ENCODE measurements at regions not wholly inside any gene's neighbourhood (a gene's known extent, or its start where the extent isn't known, plus 50 kb on each side); places are given as distances from the start of the nearest gene placed in this dataset.

DNA sequence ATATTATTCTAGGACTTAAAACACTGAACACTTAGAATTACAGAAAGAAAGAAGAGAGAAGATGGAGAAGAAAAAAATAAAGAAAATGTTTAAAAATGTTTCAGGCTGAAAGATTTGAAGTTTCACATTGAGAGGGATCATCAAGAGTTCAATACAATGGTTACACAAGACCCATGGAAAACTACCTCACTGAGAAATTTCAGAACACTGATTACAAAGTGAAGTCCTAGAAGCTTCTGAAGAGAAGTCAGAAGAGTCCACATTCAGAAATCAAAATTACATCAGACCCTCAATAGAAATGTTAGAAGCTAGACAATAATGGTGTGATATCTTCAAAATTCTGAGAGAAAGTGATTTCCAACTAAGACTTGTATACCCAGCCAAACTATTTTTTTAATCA lies 196.1 kb downstream of the MACC1 start:
- DNase-seq (ENCODE audit: low spot score): no peak

DNA sequence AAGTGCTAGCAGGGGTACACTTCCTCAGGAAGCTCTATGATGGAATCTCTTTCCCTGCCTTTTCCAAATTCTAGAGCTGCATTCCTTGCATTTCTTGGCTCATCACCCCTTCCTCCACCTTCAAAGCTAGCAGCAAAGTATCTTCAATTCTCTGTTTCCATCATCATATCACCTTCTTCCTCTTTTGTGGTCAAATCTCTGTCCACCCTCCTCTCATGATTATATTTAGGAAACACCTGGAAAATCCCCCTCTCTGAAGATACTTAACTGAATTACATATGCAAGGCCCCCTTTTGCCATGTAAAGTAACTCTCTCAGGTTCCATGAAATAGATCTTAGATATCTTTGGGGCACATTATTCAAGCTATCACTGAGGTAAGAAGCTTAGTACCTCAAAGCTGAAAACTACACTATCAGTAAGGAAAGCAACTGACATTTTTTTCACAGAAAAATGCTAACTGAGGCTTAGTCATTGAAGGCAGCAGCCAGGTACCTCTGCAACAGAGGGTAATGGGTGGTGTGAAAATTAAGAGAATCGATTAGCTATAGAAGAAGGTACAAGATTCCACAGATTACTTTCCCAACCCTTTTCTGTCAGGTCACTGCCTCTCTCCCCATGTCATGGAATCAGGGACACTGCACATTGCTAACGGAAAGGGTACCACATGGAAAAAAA lies 197.3 kb downstream of the MACC1 start:
- DNase-seq (ENCODE audit: low spot score): no peak

- DNase-seq (ENCODE audit: low spot score): no peak
These were observed 200.5 kb downstream of the MACC1 start for GRCh38 chr7:20016669-20017068.

- no peak for DNase-seq (ENCODE audit: low spot score)
These were observed 203.6 kb downstream of the MACC1 start for GRCh38 chr7:20013536-20013935.

GRCh38 chr7:20012100-20012499 lies 205.1 kb downstream of the MACC1 start:
- no peak for DNase-seq (ENCODE audit: low spot score)

GRCh38 chr7:20010877-20011276 lies 206.3 kb downstream of the MACC1 start:
- DNase-seq (ENCODE audit: low spot score): no peak

DNA sequence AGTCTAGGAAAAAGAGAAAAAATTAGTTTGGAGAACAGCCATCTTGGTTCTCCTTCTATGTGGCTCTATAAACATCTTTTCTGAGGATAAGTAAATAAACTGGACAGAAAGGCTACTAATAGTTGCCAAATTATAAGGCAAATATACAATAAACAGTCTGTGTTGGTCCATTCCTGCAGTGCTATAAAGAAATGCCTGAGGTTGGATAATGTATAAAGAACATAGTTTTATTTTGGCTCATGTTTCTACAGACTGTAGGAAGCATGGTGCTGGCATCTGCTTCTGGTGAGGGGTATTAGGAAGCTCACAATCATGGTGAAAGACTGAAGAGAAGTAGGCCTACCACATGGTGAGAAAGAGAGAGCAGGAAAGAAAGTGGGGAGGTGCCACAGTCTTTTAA lies 209.7 kb downstream of the MACC1 start:
- DNase-seq (ENCODE audit: low spot score): no peak

DNA sequence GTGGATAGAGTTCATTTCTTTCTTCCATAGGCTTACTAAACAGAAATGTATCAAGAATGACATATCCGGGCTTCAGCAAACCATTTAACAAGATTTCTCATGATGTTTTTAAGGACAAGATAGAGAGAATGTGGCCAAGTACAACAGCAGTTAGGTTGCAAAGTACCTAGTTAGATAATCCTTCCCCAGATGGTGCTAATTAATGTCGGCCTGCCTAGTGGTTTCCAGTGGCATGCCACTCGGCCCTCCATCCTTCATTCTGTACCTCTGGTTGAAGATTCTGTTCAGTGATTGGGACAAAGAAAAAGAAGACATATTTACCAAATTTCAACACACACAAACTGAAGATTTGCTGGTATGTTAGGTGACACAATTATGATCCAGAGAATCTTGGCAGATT lies 212.1 kb downstream of the MACC1 start:
- DNase-seq (ENCODE audit: low spot score): no peak

DNA sequence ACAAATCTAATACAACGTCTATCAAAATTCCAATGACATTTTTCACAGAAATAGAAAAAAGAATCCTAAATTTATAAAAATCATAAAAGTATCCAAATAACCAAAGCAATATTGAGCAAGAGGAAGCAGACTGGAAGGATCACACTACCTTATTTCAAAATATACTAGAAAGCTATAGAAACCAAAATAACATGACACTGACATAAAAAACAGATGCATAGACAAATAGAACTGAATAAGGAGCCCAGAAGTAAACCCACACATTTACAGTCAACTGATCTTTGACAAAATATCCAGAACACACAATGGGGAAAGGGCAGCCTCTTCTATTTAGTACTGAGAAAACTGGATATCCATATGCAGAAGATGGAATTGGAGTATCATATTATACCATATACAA lies 217.5 kb downstream of the MACC1 start:
- DNase-seq (ENCODE audit: low spot score): no peak

DNA sequence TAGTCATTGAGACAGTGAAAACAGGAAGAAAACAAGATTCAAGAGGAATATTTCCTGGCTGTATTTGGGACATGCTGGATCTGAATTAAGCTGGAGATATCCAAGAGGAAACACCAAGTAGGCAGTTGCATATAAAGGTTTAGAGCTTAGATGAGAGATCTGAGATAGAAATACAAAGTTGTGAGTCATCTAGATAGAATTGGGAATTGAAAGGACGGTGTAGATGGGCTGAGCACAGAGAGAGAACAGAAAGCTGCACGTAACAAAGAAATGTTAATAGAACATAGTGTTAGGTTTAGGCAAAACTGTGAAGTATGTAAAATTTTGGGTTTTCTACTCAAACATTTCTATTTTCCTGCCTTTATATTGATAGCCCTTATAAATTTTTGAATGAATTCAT lies 218.5 kb upstream of the TMEM196 start:
- no peak for DNase-seq (ENCODE audit: low spot score)

- DNase-seq (ENCODE audit: low spot score): no peak
These were observed 216.5 kb upstream of the TMEM196 start for GRCh38 chr7:19989906-19990305.

GRCh38 chr7:19988860-19989259 lies 215.4 kb upstream of the TMEM196 start:
- DNase-seq (ENCODE audit: low spot score): no peak

DNA sequence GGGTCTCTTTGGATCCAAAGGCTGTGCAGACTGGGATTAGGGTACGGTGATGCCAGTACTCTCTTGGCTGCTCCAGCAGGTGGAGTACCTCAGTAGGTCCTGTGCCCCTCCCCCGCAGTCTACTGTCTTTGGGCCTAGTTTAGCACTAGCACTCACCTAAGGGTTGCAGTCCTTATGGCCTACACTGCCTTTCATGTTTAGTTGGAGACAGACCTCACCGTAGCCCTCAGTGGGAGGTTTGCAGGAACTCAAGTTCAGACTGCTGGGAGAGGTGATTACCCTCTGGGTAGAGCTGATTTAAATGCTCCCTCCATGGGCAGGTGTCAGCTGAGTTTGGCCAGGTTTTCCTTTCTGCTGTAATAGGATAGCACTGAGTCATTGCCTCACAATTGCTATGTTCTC lies 210.8 kb upstream of the TMEM196 start:
- DNase-seq (ENCODE audit: low spot score): no peak

DNA sequence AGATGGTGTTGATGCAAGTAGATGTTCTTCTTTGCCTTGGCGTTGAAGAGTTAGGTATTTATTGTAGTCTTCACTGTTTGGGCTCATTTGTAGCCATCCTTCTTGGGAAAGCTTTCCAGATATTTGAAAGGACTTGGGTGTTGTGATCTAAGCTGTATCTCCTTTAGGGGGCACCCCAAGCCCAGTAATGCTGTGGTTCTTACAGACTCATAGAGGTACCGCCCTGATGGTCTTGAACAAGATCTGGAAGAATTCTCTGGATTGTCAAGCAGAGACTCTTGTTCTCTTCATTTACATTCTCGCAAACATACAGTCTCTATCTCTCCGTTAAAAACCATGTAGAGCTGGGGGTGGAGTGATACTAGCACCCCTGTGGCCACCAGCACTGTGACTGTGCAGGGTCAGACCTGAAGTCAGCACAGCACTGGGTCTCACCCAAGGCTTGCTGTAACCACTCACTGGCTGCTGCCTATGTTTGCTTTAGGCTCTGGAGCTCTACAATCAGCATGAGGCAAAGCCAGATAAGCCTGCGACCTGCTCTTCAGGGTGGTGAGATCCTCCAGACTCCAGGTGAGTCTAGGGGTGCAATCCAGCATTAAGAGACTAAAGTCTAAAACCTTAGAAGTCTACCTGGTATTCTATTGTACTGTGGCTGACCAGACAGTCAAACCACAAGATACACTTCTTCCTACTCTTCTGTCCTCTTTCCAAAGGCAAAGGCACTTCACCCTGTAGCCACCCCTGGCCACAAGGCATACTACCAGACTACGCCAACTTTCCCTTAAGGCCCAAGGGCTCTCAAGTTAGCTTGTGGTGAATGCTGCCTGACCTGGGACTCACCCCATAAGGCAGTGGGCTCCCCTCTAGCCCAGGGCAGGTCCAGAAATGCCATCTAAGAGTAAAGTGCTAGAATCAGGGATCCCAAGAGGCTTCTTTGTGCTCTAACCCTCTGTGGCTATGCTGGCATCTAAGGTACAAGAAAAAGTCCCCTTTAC lies 209.7 kb upstream of the TMEM196 start:
- no peak for DNase-seq (ENCODE audit: low spot score)

DNA sequence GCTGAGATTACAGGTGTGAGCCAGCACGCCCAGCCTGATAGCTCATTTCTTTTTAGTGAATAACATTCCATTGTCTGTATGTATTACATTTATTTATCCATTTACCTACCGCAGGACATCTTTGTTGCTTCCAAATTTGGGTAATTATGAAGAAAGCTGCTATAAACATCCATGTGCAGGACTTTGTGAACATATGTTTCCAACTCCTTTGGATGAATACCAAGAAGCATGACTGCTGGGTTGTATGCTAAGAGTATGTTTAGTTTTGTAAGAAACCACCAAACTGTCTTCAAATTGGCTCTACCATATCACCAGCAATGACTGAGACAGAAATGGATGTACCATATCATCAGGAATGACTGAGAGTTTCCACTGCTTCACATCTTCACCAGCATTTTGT lies 200.2 kb upstream of the TMEM196 start:
- no peak for DNase-seq (ENCODE audit: low spot score)

DNA sequence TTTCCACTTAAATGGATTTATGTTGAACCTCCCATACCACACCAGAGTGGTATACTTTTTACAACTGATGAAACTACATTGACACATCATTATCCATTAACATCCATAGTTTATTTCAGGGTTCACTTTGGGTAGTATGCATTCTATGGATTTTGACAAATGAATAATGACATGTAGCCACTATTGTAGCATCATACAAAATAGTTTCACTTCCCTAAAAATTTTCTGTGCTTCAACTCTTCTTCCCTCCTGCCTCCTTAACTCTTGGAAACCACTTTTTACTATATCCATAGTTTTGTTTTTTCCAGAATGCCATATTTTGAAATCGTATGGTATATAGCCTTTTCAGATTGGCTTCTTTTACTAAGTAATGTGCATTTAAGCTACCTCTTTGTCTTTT lies 199.5 kb upstream of the TMEM196 start:
- DNase-seq (ENCODE audit: low spot score): no peak

DNA sequence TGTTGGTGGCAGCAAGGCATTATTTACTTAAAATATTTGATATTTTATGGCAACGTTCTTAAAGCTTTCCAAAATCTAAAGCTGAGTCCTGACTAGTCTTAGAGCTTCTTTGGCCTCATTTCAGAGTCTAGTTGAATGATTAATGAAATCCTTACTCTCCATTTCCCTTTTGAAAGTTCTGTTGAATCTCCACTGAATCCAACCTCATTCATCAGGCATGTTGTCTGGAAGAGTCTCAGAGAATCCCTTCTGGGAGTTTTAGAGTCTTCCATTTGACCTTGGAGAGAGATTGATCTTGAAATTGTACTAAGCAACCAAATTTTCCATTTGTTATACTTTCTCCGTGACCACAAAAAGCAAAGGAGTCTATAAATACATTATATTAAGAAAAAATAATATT lies 198.5 kb upstream of the TMEM196 start:
- no peak for DNase-seq (ENCODE audit: low spot score)

DNA sequence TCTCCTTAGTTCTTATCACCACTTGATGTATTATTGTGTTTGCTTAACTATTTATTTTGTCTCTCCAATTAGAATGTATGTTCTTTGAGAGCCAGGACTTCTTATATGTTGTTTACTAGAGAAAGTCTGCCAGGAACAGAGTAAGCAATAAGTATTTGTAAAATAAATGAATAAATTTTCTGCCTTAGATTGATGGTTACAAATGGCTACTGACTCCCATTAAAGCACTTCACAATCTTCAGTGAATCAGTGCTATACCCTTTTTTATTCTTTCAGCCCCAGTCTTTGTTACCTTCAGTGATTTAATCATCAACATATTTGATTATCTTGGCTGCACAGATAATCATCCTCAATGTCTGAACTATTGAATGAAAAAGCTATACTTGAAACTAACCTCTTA lies 197.1 kb upstream of the TMEM196 start:
- no peak for DNase-seq (ENCODE audit: low spot score)

- peak; percentile 16 for DNase-seq (ENCODE audit: low spot score)
These were observed 196.6 kb upstream of the TMEM196 start for GRCh38 chr7:19969859-19970493.

- DNase-seq (ENCODE audit: low spot score): peak; percentile 71
These were observed 190.8 kb upstream of the TMEM196 start for GRCh38 chr7:19964246-19964645.

DNA sequence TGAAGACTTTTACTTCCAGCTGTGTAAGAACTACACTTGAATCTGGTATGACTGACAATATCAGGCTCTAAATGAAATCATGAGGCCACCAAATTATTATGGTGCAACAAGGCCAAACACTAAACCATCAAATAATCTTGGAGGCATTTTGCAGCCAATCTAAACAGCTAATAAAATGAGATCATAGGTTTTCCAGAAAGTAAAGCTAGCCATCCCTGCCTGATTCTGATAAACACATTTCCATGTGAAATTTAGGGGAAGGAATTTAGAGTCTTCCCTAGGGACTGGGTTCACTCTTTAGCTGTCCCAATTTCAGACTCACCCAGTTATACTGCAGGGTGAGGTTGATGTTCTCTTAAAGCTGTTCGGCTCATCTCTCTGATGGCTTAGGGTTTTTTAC lies 190.3 kb upstream of the TMEM196 start:
- no peak for DNase-seq (ENCODE audit: low spot score)

DNA sequence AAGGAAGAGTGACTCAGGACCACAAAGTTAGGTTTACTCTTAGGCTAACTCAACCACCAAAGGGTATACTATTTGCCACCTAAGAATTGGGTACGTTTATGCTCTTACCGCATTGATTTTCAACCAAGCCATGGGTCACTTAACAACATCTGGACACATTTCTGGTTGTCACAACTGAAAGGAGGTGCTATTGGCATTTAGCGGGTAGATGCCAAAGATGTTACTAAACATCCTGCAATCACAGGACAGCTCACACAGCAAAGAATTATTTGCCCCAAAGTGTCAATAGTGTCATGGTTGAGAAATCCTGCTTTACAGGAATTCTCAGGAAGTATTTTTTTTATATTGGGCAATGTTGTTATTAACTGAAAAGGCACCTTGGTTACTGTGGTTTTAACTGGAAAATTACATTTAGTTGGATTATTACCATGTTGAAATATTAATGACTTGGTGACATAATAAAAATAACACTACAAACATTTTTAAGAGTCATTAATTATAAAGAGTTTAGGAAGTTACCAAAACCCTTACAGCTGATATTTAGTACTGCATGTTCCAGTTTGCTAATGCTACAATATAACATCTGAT lies 185.0 kb upstream of the TMEM196 start:
- DNase-seq (ENCODE audit: low spot score): peak; percentile 80

GRCh38 chr7:19957664-19958063 lies 184.2 kb upstream of the TMEM196 start:
- DNase-seq (ENCODE audit: low spot score): peak; percentile 19
